SK-N-SH (cell line): ENCODE measurements at regions not wholly inside any gene's neighbourhood (a gene's known extent, or its start where the extent isn't known, plus 50 kb on each side); places are given as distances from the start of the nearest gene placed in this dataset.
"Not testable (repeated sequence)": the region's sequence is repeated elsewhere in the genome, so short reads cannot be mapped to it uniquely, and the experiment has no call there.

Experiments used
- CTCF ChIA-PET: fragments of 300-600, 350-600 bp; formaldehyde crosslinking; extraction: SDS; loops from one replicate; lab custom pipeline; 2021; lab: Yijun Ruan, JAX
- POLR2A ChIA-PET: fragments of 350-600 bp; sonication (Branson Sonifier 250); formaldehyde crosslinking; extraction: SDS; loops from one replicate; lab custom pipeline; 2020; ENCODE audit warnings: antibody characterized with exemption, inconsistent platforms; lab: Yijun Ruan, JAX
- DNase-seq: peaks from one replicate; pipeline ENCODE4 v3.0.0; 2012
- H2AFZ ChIP-seq: fragments of 200-600 bp; sonication (generic); 2 replicates; pipeline ENCODE4 v1.8.1; 2016; ENCODE audit warnings: antibody characterized with exemption, mild to moderate bottlenecking, low read depth
- H3F3A ChIP-seq: fragments of 200-600 bp; sonication (generic); replicated peaks from 2 replicates; pipeline ENCODE3; 2016; ENCODE audit warnings: antibody characterized with exemption, mild to moderate bottlenecking; ENCODE audit not compliant: insufficient read depth
- H3K27ac ChIP-seq, 2 experiments: fragments of 200-500 bp in 1 of 2; fragments of 200-600 bp in 1 of 2; sonication (Bioruptor generic) in 1 of 2; sonication (generic), shearing (Covaris generic) in 1 of 2; 2 replicates each; pipeline versions ENCODE4 v1.5.1 to v1.6.1; 2014 to 2016; ENCODE audit warnings: low read depth in 2 of 2, inconsistent platforms in 1 of 2, low read length in 1 of 2, mild to moderate bottlenecking in 1 of 2, mixed read lengths in 1 of 2
- H3K27me3 ChIP-seq: fragments of 200-600 bp; sonication (generic), shearing (Covaris generic); 2 replicates; pipeline ENCODE4 v1.6.1; 2016; ENCODE audit warnings: mixed run types; ENCODE audit not compliant: insufficient read depth
- H3K36me3 ChIP-seq, 2 experiments: fragments of 200-500 bp in 1 of 2; fragments of 200-600 bp in 1 of 2; sonication (Bioruptor generic) in 1 of 2; sonication (generic) in 1 of 2; replicated peaks in 1 of 2; 2 replicates each; pipeline versions ENCODE3 to v1.5.1; 2014 to 2016; ENCODE audit warnings: low read length in 1 of 2, mild to moderate bottlenecking in 1 of 2; ENCODE audit not compliant: insufficient read depth in 2 of 2, control insufficient read depth in 1 of 2
- H3K4me1 ChIP-seq, 2 experiments: fragments of 200-500 bp in 1 of 2; fragments of 200-600 bp in 1 of 2; sonication (Bioruptor generic) in 1 of 2; sonication (generic), shearing (Covaris generic) in 1 of 2; 2 replicates each; pipeline versions ENCODE4 v1.5.1 to v1.6.1; 2014 to 2016; ENCODE audit warnings: low read depth in 1 of 2, low read length in 1 of 2, mixed run types in 1 of 2; ENCODE audit not compliant: insufficient read depth in 2 of 2, control insufficient read depth in 1 of 2
- H3K4me2 ChIP-seq: fragments of 200-600 bp; sonication (generic), shearing (Covaris generic); 2 replicates; pipeline ENCODE4 v1.6.1; 2017; ENCODE audit warnings: mixed run types
- H3K4me3 ChIP-seq, 2 experiments: fragments of 200-500 bp in 1 of 2; fragments of 200-600 bp in 1 of 2; sonication (Bioruptor generic) in 1 of 2; sonication (generic), shearing (Covaris generic) in 1 of 2; 2 replicates each; pipeline versions ENCODE4 v1.5.1 to v1.8.1; 2014 to 2016; ENCODE audit warnings: low read depth in 2 of 2, inconsistent platforms in 1 of 2, low read length in 1 of 2, mild to moderate bottlenecking in 1 of 2, mixed read lengths in 1 of 2, moderate library complexity in 1 of 2
- H3K79me2 ChIP-seq: fragments of 200-600 bp; sonication (generic); 2 replicates; pipeline ENCODE4 v1.8.1; 2017; ENCODE audit warnings: mild to moderate bottlenecking; ENCODE audit not compliant: insufficient read depth
- H3K9ac ChIP-seq: fragments of 200-600 bp; sonication (generic); 2 replicates; pipeline ENCODE4 v1.6.1; 2017; ENCODE audit warnings: mixed run types
- H3K9me2 ChIP-seq: fragments of 200-600 bp; sonication (generic); 2 replicates; pipeline ENCODE4 v1.6.1; 2017; ENCODE audit warnings: mixed run types
- H3K9me3 ChIP-seq: fragments of 200-600 bp; sonication (generic); 2 replicates; pipeline ENCODE4 v1.6.1; 2017; ENCODE audit warnings: mixed run types, mild to moderate bottlenecking, moderate library complexity
- H4K20me1 ChIP-seq: fragments of 200-600 bp; sonication (generic); 2 replicates; pipeline ENCODE4 v1.6.1; 2017; ENCODE audit warnings: mild to moderate bottlenecking, mixed run types; ENCODE audit not compliant: insufficient read depth
- CHD2 ChIP-seq: fragments of 150-350 bp; IDR thresholded peaks from 2 replicates; pipeline ENCODE4 v1.6.1; 2018; ENCODE audit warnings: low read length; ENCODE audit not compliant: partially characterized antibody
- EP300 ChIP-seq, 2 experiments: IDR thresholded peaks; 2 replicates each; pipeline versions ENCODE4 v1.4.0 to v1.6.1; 2012; ENCODE audit warnings: borderline replicate concordance in 1 of 2, low read depth in 1 of 2, low read length in 1 of 2
- EZH2phosphoT487 ChIP-seq: fragments of 200-600 bp; sonication (generic); IDR thresholded peaks from 2 replicates; pipeline ENCODE4 v1.6.1; 2017; ENCODE audit warnings: low read depth, mixed run types, mild to moderate bottlenecking, antibody characterized with exemption, moderate library complexity, borderline replicate concordance
- FOXJ3 ChIP-seq: sonication (generic); formaldehyde crosslinking; IDR thresholded peaks from 2 replicates; pipeline ENCODE4 v1.5.1; 2020; ENCODE audit warnings: mild to moderate bottlenecking, missing genetic modification reagents
- FOXM1 ChIP-seq: IDR thresholded peaks from 2 replicates; pipeline ENCODE4 v1.4.0; 2012; ENCODE audit warnings: low read depth, mild to moderate bottlenecking
- GABPA ChIP-seq: IDR thresholded peaks from 2 replicates; pipeline ENCODE4 v1.4.0; 2012; ENCODE audit warnings: low read depth, mild to moderate bottlenecking
- GATA2 ChIP-seq: sonication (generic); formaldehyde crosslinking; IDR thresholded peaks from 2 replicates; pipeline ENCODE4 v1.5.0; 2020; ENCODE audit warnings: mild to moderate bottlenecking, missing genetic modification reagents
- JUND ChIP-seq: IDR thresholded peaks from 2 replicates; pipeline ENCODE4 v1.4.0; 2012
- MEF2A ChIP-seq: IDR thresholded peaks from 2 replicates; pipeline ENCODE4 v1.4.0; 2012; ENCODE audit warnings: low read depth, borderline replicate concordance
- MXI1 ChIP-seq: IDR thresholded peaks from 2 replicates; pipeline ENCODE4 v1.6.1; 2012; ENCODE audit warnings: mild to moderate bottlenecking, low read depth, low read length, improper control_type of control experiment
- NFIC ChIP-seq: IDR thresholded peaks from 2 replicates; pipeline ENCODE4 v1.4.0; 2012; ENCODE audit warnings: borderline replicate concordance
- PBX3 ChIP-seq: IDR thresholded peaks from 2 replicates; pipeline ENCODE4; 2012
- POLR2AphosphoS5 ChIP-seq: IDR thresholded peaks from 2 replicates; pipeline ENCODE4 v1.6.1; 2012; ENCODE audit warnings: low read depth, low read length
- RAD21 ChIP-seq: IDR thresholded peaks from 2 replicates; pipeline ENCODE4 v1.6.1; 2012; ENCODE audit warnings: mild to moderate bottlenecking, low read length
- RXRA ChIP-seq: IDR thresholded peaks from 2 replicates; pipeline ENCODE4 v1.4.0; 2012; ENCODE audit warnings: low read depth, mild to moderate bottlenecking, borderline replicate concordance
- SIN3A ChIP-seq: IDR thresholded peaks from 2 replicates; pipeline ENCODE4 v1.6.1; 2012; ENCODE audit warnings: low read depth, mild to moderate bottlenecking, low read length, moderate library complexity, borderline replicate concordance
- TEAD4 ChIP-seq: IDR thresholded peaks from 2 replicates; pipeline ENCODE4 v1.4.0; 2012; ENCODE audit warnings: mild to moderate bottlenecking, borderline replicate concordance; ENCODE audit not compliant: insufficient read depth
- USF2 ChIP-seq: fragments of 150-350 bp; IDR thresholded peaks from 2 replicates; pipeline ENCODE4 v1.6.1; 2017; ENCODE audit warnings: antibody characterized with exemption, low read length, low read depth, borderline replicate concordance
- YY1 ChIP-seq: IDR thresholded peaks from 2 replicates; pipeline ENCODE4 v1.4.0; 2012; ENCODE audit warnings: low read depth, mild to moderate bottlenecking
- WGBS: methylation state at CpG from one replicate; pipeline ENCODE4 v1.1.6; 2017; ENCODE audit warnings: low lambda C conversion rate; 5-methylcytosine and 5-hydroxymethylcytosine counted together
- TF ChIP-seq, protein P1 (sequence below): IDR thresholded peaks from 2 replicates; pipeline ENCODE4 v1.4.0; 2012; ENCODE audit warnings: low read depth

GRCh38 chr3:153547970-153548369, 385.9 kb downstream of the RAP2B start:
- Histone ChIP-seq H3K9ac (no peak overlapping the region), H3K4me2 (no peak overlapping the region), H3K27me3 (0 out of 2 replicates have a peak, but pooled peaks cover 4% of the 10 kb centered on the region), H3K4me1 (no peaks in the 10 kb centered on the region), H3K4me3 (no peak overlapping the region), H3K9me3 (no peaks in the 10 kb centered on the region), H3K79me2 (no peaks in the 10 kb centered on the region), H3K27ac (no peak overlapping the region), H3K36me3 (no peaks in the 10 kb centered on the region)
- CTCF ChIA-PET: no interaction called here
- no peak for DNase-seq
- WGBS: 6% methylated on average over 1 of the region's 1 CpG
- no peak for TF ChIP-seq GATA2 (CRISPR knock-in tag)
- TF ChIP-seq EZH2phosphoT487: no peak
- TF ChIP-seq, protein P1, sequence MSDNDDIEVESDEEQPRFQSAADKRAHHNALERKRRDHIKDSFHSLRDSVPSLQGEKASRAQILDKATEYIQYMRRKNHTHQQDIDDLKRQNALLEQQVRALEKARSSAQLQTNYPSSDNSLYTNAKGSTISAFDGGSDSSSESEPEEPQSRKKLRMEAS: no peak
- no peak for TF ChIP-seq FOXJ3 (CRISPR knock-in tag)
- no peak for TF ChIP-seq USF2
- no peak for TF ChIP-seq PBX3
- TF ChIP-seq RXRA: no peak
- no peak for TF ChIP-seq RAD21
- no peak for TF ChIP-seq MXI1
- TF ChIP-seq, all 33 proteins: peak for 0
- POLR2A ChIA-PET: no interaction called here
- no peaks in the 10 kb centered on the region for H3F3A ChIP-seq
- H4K20me1 ChIP-seq: no peaks in the 10 kb centered on the region
- no peaks in the 10 kb centered on the region for H3K9me2 ChIP-seq
- no peak overlapping the region for H2AFZ ChIP-seq

DNA sequence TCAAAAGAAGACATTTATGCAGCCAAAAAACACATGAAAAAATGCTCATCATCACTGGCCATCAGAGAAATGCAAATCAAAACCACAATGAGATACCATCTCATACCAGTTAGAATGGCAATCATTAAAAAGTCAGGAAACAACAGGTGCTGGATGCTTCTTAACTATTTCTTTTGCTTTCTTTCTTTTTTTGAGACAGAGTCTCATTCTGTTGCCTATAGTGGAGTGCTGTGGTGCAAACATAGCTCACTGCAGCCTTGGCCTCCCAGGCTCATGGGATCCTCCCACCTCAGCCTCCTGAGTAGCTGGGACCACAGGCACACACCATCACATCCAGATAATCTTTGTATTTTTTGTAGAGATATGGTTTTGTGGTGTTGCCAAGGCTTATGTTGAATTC, 387.7 kb downstream of the RAP2B start:
- H3K36me3 ChIP-seq, H3K9ac ChIP-seq, H3K79me2 ChIP-seq, H3K4me1 ChIP-seq, CTCF ChIA-PET, H3K4me3 ChIP-seq, POLR2A ChIA-PET, H3K9me3 ChIP-seq, DNase-seq, H3K27ac ChIP-seq, H2AFZ ChIP-seq, H3K9me2 ChIP-seq, H3F3A ChIP-seq, H3K4me2 ChIP-seq, H3K27me3 ChIP-seq, H4K20me1 ChIP-seq: not testable (repeated sequence)

DNA sequence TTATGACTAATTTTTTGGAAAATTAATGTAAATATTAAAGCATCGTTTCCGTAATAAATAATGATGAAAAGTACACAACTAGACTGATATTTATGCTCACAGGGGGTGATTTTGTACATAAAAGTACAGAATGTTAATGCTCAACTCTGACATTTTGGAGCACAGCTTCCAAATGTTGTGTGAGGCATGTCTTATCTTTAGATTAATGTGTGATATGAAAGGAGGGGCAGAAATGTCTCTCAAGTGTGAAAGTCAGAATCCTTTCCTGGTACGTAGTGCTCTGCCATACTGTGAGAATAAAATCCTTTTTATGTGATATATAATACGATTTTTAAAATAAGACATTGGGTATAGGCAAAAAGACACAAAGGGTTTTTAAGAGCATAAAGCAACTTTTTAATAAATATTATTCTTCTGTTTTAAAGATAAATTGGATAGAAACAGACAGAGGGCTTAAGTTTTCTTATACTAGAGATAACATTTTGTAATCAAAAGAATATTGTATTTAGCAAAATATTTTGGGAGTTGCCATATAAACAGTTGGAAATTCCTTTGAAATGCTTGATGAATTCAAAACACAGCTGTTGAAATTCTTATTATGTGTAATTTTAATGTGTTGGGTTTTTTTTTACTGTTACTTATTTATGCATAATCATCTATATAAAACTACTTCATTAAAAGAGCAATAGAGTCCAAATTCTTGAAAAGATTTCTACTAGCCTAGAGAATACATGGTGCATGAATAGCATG, 389.7 kb downstream of the RAP2B start:
- ChIA-PET CTCF (no interaction called here), POLR2A (no interaction called here)
- Histone ChIP-seq H3K9me3 (no peaks in the 10 kb centered on the region), H3K4me3 (no peak overlapping the region), H3K27ac (no peak overlapping the region), H3K79me2 (no peaks in the 10 kb centered on the region), H3K4me1 (no peaks in the 10 kb centered on the region), H2AFZ (no peak overlapping the region), H3K9me2 (no peaks in the 10 kb centered on the region), H3K9ac (no peak overlapping the region), H3F3A (no peaks in the 10 kb centered on the region), H3K4me2 (no peak overlapping the region), H4K20me1 (no peaks in the 10 kb centered on the region), H3K27me3 (no peaks in the 10 kb centered on the region), H3K36me3 (no peaks in the 10 kb centered on the region)
- WGBS: 13% methylated on average over 4 of the region's 4 CpGs
- no peak for DNase-seq
- no peak for TF ChIP-seq SIN3A
- TF ChIP-seq CHD2: no peak
- TF ChIP-seq YY1: no peak
- no peak for TF ChIP-seq GATA2 (CRISPR knock-in tag)
- no peak for TF ChIP-seq EZH2phosphoT487
- TF ChIP-seq JUND: no peak
- TF ChIP-seq MEF2A: no peak
- TF ChIP-seq FOXM1: no peak
- no peak for TF ChIP-seq MXI1
- TF ChIP-seq NFIC: no peak
- no peak for TF ChIP-seq GABPA
- TF ChIP-seq TEAD4: no peak
- no peak for TF ChIP-seq POLR2AphosphoS5
- no peak for TF ChIP-seq EP300 (IDR thresholded peaks at IDR 0.05; ENCODE audit: borderline replicate concordance in 1 of 2, low read depth in 1 of 2, low read length in 1 of 2)
